ENCODE measurements at regions not wholly inside any gene's neighbourhood (a gene's known extent, or its start where the extent isn't known, plus 50 kb on each side); places are given as distances from the start of the nearest gene placed in this dataset.

DNA sequence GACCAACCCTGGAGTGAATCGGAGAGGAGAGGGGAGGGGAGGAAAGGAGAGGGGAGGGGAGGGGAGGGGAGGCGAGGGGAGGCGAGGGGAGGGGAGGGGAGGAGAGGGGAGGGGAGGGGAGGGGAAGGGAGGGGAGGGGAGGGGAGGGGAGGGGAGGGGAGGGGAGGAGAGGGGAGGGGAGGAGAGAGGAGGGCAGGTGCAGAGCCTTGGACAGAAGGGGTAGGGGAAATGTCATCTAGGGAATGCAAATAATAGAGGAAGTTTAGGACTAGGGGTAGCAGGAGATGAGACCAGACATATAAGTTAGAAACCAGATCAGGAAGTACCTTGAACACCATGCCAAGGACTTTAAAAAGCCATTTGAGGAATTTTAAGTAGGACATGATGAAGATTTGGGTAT, 119.8 kb downstream of the RBFOX3 start:
- Histone ChIP-seq H3K4me2 (no peak overlapping the region), H3F3A (ENCODE audit: insufficient read depth, low read depth) (no peaks in the 10 kb centered on the region), H3K9me3 (ENCODE audit: insufficient read depth, low read depth) (no peaks in the 10 kb centered on the region), H3K27ac (no peak overlapping the region), H3K9me2 (ENCODE audit: insufficient read depth) (no peaks in the 10 kb centered on the region), H3K4me1 (replicated peaks; ENCODE audit: insufficient read depth) (no peaks in the 10 kb centered on the region), H3K4me3 (no peak overlapping the region), H2AFZ (no peak overlapping the region), H3K36me3 (ENCODE audit: low read depth) (no peaks in the 10 kb centered on the region), H3K27me3 (ENCODE audit: insufficient read depth, low read depth) (peaks cover 71% of the 10 kb centered on the region), H3K79me2 (ENCODE audit: low read depth) (no peaks in the 10 kb centered on the region), H4K20me1 (ENCODE audit: insufficient read depth) (no peaks in the 10 kb centered on the region)
- DNase-seq, result no peak
- no peak for TF ChIP-seq EZH2 (IDR thresholded peaks at IDR 0.05; ENCODE audit: low read depth)
- TF ChIP-seq, protein P1, sequence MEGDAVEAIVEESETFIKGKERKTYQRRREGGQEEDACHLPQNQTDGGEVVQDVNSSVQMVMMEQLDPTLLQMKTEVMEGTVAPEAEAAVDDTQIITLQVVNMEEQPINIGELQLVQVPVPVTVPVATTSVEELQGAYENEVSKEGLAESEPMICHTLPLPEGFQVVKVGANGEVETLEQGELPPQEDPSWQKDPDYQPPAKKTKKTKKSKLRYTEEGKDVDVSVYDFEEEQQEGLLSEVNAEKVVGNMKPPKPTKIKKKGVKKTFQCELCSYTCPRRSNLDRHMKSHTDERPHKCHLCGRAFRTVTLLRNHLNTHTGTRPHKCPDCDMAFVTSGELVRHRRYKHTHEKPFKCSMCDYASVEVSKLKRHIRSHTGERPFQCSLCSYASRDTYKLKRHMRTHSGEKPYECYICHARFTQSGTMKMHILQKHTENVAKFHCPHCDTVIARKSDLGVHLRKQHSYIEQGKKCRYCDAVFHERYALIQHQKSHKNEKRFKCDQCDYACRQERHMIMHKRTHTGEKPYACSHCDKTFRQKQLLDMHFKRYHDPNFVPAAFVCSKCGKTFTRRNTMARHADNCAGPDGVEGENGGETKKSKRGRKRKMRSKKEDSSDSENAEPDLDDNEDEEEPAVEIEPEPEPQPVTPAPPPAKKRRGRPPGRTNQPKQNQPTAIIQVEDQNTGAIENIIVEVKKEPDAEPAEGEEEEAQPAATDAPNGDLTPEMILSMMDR (conservative IDR thresholded peaks at IDR 0.05), result no peak
- POLR2A ChIA-PET (ENCODE audit: unreplicated experiment), result no interaction called here
- BruUV-seq (replicated peaks), result no TSS peak
- intact Hi-C loops (cut with micrococcal nuclease; ENCODE audit: unreplicated experiment), result no loop called here
- CTCF ChIA-PET, result no interaction called here

DNA sequence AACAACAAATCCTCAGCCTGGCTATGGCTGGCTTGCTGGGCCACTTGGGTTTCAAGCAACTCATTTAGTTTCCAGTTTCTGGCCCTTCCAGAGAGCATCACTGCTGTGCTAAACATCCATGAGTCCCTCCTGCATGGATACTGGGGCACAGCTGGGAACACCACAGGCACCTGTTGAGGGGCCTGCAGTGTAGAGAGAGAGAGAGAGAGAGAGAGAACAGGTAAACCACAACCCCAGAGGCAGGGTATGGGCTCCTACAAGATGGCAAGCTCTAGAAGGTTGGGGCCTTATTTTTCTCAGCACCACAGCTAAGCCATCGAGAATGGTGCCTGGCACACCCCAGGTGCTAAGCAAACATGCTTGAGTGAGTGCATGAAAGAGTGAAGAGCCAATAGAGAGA, 120.3 kb downstream of the RBFOX3 start:
- CTCF ChIA-PET, result no interaction called here
- Histone ChIP-seq H3K36me3 (ENCODE audit: low read depth) (no peaks in the 10 kb centered on the region), H3K79me2 (ENCODE audit: low read depth) (no peaks in the 10 kb centered on the region), H3K4me3 (no peak overlapping the region), H4K20me1 (ENCODE audit: insufficient read depth) (no peaks in the 10 kb centered on the region), H3K27me3 (ENCODE audit: insufficient read depth, low read depth) (peaks cover 72% of the 10 kb centered on the region), H3K4me1 (replicated peaks; ENCODE audit: insufficient read depth) (no peaks in the 10 kb centered on the region), H2AFZ (no peak overlapping the region), H3K9me2 (ENCODE audit: insufficient read depth) (no peaks in the 10 kb centered on the region), H3K4me2 (no peak overlapping the region), H3K27ac (no peak overlapping the region), H3K9me3 (ENCODE audit: insufficient read depth, low read depth) (no peaks in the 10 kb centered on the region), H3F3A (ENCODE audit: insufficient read depth, low read depth) (no peaks in the 10 kb centered on the region)
- no TSS peak for BruUV-seq (replicated peaks)
- intact Hi-C loops (cut with micrococcal nuclease; ENCODE audit: unreplicated experiment), result no loop called here
- POLR2A ChIA-PET (ENCODE audit: unreplicated experiment), result no interaction called here
- TF ChIP-seq, protein P1 (conservative IDR thresholded peaks at IDR 0.05), result no peak
- no peak for TF ChIP-seq EZH2 (IDR thresholded peaks at IDR 0.05; ENCODE audit: low read depth)
- no peak for DNase-seq

DNA sequence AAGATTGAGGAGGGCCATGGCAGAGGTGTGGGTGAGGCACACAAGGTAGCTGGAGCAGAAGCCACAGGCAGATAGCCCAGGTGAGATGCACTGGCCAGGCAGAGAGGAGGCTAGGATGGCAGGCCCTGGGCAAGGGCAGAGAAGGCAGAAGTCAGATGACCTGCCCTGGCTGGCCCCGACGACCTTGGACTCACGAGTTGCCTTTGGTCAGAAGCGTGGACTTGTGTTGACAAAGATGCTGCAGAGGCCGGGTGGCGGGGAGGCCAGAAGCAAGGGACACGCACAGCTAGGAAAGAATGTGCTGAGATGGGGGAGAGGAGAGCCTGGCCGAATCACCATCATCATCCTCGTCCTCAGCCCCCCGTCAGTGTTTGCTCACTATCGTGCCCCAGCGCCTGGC, 123.7 kb downstream of the RBFOX3 start:
- ChIA-PET CTCF (no interaction called here), POLR2A (ENCODE audit: unreplicated experiment) (no interaction called here)
- no peaks in the 10 kb centered on the region for H3K36me3 ChIP-seq (ENCODE audit: low read depth)
- H3K4me2 ChIP-seq, result no peak overlapping the region
- no peak overlapping the region for H3K27ac ChIP-seq
- no peaks in the 10 kb centered on the region for H3F3A ChIP-seq (ENCODE audit: insufficient read depth, low read depth)
- BruUV-seq (replicated peaks), result no TSS peak
- H3K9me2 ChIP-seq (ENCODE audit: insufficient read depth), result no peaks in the 10 kb centered on the region
- H3K9me3 ChIP-seq (ENCODE audit: insufficient read depth, low read depth), result no peaks in the 10 kb centered on the region
- H3K79me2 ChIP-seq (ENCODE audit: low read depth), result no peaks in the 10 kb centered on the region
- intact Hi-C loops (cut with micrococcal nuclease; ENCODE audit: unreplicated experiment), result no loop called here
- TF ChIP-seq, protein P1 (conservative IDR thresholded peaks at IDR 0.05), result no peak
- no peak for TF ChIP-seq EZH2 (IDR thresholded peaks at IDR 0.05; ENCODE audit: low read depth)
- DNase-seq, result no peak
- H4K20me1 ChIP-seq (ENCODE audit: insufficient read depth), result no peaks in the 10 kb centered on the region
- H3K4me1 ChIP-seq (replicated peaks; ENCODE audit: insufficient read depth), result no peaks in the 10 kb centered on the region
- peaks cover 83% of the 10 kb centered on the region for H3K27me3 ChIP-seq (ENCODE audit: insufficient read depth, low read depth)
- H3K4me3 ChIP-seq, result no peak overlapping the region
- no peak overlapping the region for H2AFZ ChIP-seq
